ENCODE measurements at regions not wholly inside any gene's neighbourhood (a gene's known extent, or its start where the extent isn't known, plus 50 kb on each side); places are given as distances from the start of the nearest gene placed in this dataset.

GRCh38 chr3:64301476-64301875 is 76.2 kb upstream of the PRICKLE2 start:
- TF ChIP-seq EZH2 (IDR thresholded peaks at IDR 0.05) = no peak
- no peak for TF ChIP-seq SP1 (IDR thresholded peaks at IDR 0.05; ENCODE audit: low read depth)
- TF ChIP-seq CEBPB (IDR thresholded peaks at IDR 0.05; ENCODE audit: low read depth) = no peak
- TF ChIP-seq, protein P1, sequence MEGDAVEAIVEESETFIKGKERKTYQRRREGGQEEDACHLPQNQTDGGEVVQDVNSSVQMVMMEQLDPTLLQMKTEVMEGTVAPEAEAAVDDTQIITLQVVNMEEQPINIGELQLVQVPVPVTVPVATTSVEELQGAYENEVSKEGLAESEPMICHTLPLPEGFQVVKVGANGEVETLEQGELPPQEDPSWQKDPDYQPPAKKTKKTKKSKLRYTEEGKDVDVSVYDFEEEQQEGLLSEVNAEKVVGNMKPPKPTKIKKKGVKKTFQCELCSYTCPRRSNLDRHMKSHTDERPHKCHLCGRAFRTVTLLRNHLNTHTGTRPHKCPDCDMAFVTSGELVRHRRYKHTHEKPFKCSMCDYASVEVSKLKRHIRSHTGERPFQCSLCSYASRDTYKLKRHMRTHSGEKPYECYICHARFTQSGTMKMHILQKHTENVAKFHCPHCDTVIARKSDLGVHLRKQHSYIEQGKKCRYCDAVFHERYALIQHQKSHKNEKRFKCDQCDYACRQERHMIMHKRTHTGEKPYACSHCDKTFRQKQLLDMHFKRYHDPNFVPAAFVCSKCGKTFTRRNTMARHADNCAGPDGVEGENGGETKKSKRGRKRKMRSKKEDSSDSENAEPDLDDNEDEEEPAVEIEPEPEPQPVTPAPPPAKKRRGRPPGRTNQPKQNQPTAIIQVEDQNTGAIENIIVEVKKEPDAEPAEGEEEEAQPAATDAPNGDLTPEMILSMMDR (IDR thresholded peaks at IDR 0.05 in 2 of 3, conservative IDR thresholded peaks at IDR 0.05 in 1 of 3; ENCODE audit: borderline replicate concordance in 1 of 3, insufficient read depth in 1 of 3, low read depth in 2 of 3, low read length in 2 of 3) = no peak
- TF ChIP-seq ATF3 (IDR thresholded peaks at IDR 0.05) = no peak
